ENCODE measurements at regions not wholly inside any gene's neighbourhood (a gene's known extent, or its start where the extent isn't known, plus 50 kb on each side); places are given as distances from the start of the nearest gene placed in this dataset.

DNA sequence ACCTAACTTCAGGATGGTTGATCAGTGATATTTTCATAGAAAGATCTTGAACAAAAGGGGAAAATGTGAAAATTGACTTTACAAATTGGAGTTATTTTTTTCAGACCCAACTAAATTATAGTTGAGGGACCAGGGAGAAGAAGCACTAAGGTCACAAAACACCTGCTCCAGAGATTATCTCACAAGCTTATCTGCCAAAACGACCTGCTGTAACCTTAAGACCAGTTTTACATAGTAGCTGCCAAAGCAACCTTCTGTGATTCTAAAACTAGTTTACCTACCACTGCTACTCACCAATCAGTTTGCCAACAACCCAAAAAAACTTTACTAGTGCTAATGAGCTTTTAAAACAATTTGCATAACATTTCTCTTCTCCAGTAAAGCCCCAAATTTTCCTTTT lies 972.1 kb downstream of the C4orf33 start:
- TF ChIP-seq, protein P1, sequence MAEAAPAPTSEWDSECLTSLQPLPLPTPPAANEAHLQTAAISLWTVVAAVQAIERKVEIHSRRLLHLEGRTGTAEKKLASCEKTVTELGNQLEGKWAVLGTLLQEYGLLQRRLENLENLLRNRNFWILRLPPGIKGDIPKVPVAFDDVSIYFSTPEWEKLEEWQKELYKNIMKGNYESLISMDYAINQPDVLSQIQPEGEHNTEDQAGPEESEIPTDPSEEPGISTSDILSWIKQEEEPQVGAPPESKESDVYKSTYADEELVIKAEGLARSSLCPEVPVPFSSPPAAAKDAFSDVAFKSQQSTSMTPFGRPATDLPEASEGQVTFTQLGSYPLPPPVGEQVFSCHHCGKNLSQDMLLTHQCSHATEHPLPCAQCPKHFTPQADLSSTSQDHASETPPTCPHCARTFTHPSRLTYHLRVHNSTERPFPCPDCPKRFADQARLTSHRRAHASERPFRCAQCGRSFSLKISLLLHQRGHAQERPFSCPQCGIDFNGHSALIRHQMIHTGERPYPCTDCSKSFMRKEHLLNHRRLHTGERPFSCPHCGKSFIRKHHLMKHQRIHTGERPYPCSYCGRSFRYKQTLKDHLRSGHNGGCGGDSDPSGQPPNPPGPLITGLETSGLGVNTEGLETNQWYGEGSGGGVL (CRISPR knock-in tag; IDR thresholded peaks at IDR 0.05): no peak
- TF ChIP-seq NCOA2 (IDR thresholded peaks at IDR 0.05; ENCODE audit: partially characterized antibody in 2 of 2): no peak
- no peak for TF ChIP-seq TAF1 (IDR thresholded peaks at IDR 0.05; ENCODE audit: control insufficient read depth, extremely low read depth, insufficient read depth, low read length, severe bottlenecking)
- no peak for TF ChIP-seq SIN3B (IDR thresholded peaks at IDR 0.05; ENCODE audit: low read depth)
- TF ChIP-seq, protein P2, sequence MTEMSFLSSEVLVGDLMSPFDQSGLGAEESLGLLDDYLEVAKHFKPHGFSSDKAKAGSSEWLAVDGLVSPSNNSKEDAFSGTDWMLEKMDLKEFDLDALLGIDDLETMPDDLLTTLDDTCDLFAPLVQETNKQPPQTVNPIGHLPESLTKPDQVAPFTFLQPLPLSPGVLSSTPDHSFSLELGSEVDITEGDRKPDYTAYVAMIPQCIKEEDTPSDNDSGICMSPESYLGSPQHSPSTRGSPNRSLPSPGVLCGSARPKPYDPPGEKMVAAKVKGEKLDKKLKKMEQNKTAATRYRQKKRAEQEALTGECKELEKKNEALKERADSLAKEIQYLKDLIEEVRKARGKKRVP (CRISPR knock-in tag; IDR thresholded peaks at IDR 0.05): no peak
- TF ChIP-seq RNF2 (IDR thresholded peaks at IDR 0.05): no peak
